NCI-H2171 (cell line): ENCODE measurements at regions not wholly inside any gene's neighbourhood (a gene's known extent, or its start where the extent isn't known, plus 50 kb on each side); places are given as distances from the start of the nearest gene placed in this dataset.
"Not testable (repeated sequence)": the region's sequence is repeated elsewhere in the genome, so short reads cannot be mapped to it uniquely, and the experiment has no call there.

Experiments
- DNase-seq: peaks from one replicate; lab custom pipeline; 2025; lab: John Stamatoyannopoulos, UW

GRCh38 chr12:22810036-22810435, 185.1 kb downstream of the ETNK1 start:
- DNase-seq, result no peak

GRCh38 chr12:22812531-22812930, 187.6 kb downstream of the ETNK1 start:
- no peak for DNase-seq

GRCh38 chr12:22821985-22822384, 197.0 kb downstream of the ETNK1 start:
- DNase-seq, result no peak

DNA sequence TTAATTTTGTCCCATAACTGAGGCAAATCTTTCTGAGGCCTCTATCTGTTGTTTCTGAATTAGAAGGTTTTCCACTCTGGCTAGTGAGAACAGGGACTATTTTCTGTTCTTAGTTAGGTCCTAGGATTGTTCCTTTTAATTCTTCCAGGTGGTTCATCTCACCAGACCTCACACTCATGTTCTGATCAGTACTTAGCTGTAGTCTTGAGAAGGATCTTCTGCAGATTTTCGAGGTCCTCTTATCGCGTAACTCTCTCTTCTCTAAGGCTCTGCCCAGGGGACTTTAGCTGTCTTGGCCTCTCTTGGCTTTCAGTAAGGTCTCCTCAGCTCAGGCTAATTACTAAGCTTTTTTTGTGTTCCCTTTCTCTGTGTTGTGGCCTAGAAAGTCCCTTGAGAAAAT, 201.1 kb downstream of the ETNK1 start:
- DNase-seq, result no peak

- DNase-seq, result not testable (repeated sequence)
These were observed 201.5 kb downstream of the ETNK1 start for GRCh38 chr12:22826446-22826981.

- no peak for DNase-seq
These were observed 203.1 kb downstream of the ETNK1 start for GRCh38 chr12:22828066-22828465.

- DNase-seq, result no peak
These were observed 210.5 kb downstream of the ETNK1 start for GRCh38 chr12:22835431-22835830.

- DNase-seq, result no peak
These were observed 225.2 kb downstream of the ETNK1 start for GRCh38 chr12:22850185-22850584.

DNA sequence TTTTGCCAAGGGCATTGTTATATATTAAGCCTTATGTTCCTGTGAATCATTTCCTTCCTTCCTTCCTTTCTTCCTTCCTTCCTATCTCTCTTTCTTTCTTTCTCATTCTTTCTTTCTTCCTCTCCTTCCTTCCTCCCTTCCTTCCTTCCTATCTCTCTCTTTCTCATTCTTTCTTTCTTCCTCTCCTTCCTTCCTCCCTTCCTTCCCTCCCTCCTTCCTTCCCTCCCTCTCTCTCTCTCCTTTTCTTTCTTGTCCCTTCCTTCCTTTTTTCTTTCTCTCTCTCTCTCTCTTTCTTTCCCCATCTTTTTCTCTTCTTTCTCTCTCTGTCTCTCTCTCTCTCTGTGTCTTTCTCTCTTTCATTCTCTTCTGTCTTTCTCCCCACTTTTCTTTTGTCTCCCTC, 226.6 kb downstream of the ETNK1 start:
- no peak for DNase-seq

GRCh38 chr12:22855456-22855855, 230.5 kb downstream of the ETNK1 start:
- DNase-seq, result no peak

- DNase-seq, result no peak
These were observed 231.2 kb downstream of the ETNK1 start for GRCh38 chr12:22856178-22856577.

DNA sequence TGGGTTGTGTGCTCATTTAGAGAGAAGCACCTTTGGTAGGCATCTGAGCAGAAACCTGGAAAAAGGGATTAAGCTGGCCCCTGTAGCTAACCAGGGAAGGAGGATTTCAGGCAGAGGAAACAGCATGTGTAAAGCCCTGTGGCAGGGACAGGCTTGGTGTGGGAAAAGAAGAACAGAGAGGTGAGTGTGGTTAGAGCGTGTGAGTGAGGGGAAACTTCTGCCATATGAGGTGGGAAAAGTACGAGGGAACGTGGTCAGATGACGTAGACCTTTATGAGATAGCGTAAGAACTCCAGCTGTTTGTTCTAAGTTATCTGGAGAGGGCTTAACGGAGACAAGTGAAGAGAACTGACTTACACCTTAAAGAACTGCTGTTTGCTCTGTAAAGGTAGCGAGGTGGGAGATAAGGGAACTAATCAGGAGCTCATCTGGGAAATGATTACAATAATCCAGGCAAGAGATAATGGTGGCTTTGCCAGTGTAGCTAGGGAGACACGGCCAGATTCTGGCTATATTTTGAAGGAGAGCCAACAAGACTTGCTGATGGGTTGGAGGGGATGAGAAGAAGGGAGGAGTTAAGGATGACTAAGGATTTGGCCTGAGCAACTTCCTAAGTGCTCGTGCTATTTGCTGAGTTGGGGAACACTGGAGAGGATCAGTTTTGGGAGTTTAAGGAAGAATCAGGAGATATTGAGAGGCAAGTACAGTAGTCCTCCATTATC, 234.0 kb downstream of the ETNK1 start:
- no peak for DNase-seq

GRCh38 chr12:22860926-22861325, 236.0 kb downstream of the ETNK1 start:
- DNase-seq, result no peak

GRCh38 chr12:22865822-22866221, 240.9 kb downstream of the ETNK1 start:
- DNase-seq, result no peak

DNA sequence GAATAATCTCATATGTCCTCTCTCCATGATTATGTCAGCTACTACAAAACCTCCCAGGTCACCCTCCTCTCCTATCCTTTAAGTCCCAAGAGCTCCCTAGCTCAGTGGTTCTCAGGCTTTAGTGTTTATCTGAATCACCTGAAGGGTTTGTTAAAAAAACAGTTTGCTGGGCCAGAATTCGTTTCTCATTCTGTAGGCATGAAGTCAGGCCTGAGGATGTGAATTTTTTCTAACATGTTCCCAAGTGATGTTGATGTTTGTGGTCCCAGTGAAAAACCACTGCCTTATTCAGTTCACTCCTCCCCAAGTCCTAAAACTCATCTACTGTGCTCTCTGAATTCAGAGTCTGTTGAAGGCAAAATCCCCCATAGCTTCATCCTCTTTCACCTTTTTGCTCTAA, 241.4 kb downstream of the ETNK1 start:
- DNase-seq, result no peak

GRCh38 chr12:22874151-22874550, 249.2 kb downstream of the ETNK1 start:
- no peak for DNase-seq

DNA sequence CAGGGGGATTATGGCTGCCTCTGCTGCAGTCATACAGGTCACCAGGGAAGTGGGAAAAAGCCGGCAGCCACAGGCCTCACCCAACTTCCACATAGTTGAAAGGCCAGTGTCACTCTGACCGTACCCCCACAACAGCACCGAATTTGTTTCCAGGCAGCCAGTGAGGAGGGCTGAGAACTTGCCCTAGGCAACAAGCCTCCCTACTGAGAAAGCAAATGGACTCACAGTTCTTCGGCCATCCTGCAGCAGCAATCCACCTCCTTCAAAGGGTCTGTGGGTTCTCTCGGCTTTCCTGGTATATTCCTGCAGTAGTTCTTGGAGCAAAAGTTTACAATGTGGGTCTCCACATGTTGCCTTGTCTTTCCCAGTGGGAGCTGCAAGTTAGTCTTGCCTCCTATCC, 251.3 kb downstream of the ETNK1 start:
- DNase-seq, result no peak

GRCh38 chr12:22879203-22879602, 254.2 kb downstream of the ETNK1 start:
- DNase-seq, result no peak

DNA sequence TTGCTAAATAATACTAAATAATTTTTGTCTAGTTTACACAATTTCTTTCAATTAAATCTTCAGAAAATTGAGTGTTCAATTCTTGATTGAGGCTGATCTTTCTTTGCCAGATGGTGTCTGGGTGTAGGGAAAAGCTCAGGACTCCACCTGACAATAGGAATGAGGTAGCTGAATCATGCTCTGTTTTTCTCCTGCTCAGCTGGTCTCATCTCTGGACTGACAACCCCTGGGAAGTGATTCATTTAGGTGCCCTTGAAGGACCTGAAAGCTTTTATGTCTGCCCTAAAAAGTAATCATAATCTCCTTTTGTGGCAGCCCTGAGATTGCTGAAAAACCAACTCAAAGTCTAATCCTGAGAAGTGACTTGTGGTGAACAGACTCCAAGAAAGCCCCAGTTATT, 255.4 kb downstream of the ETNK1 start:
- no peak for DNase-seq

GRCh38 chr12:22880807-22881206, 255.8 kb downstream of the ETNK1 start:
- DNase-seq, result no peak

- no peak for DNase-seq
These were observed 257.0 kb downstream of the ETNK1 start for GRCh38 chr12:22881878-22882385.

- no peak for DNase-seq
These were observed 257.6 kb downstream of the ETNK1 start for GRCh38 chr12:22882559-22882958.

- DNase-seq, result no peak
These were observed 268.9 kb downstream of the ETNK1 start for GRCh38 chr12:22893878-22894277.

GRCh38 chr12:22899184-22899583, 274.2 kb downstream of the ETNK1 start:
- no peak for DNase-seq
